CD4-positive, alpha-beta T cell treated with Interleukin-17A for 4 hours (primary cell): ENCODE measurements at regions not wholly inside any gene's neighbourhood (a gene's known extent, or its start where the extent isn't known, plus 50 kb on each side); places are given as distances from the start of the nearest gene placed in this dataset.
"Not testable (repeated sequence)": the region's sequence is repeated elsewhere in the genome, so short reads cannot be mapped to it uniquely, and the experiment has no call there.

Source experiments
- DNase-seq: peaks from one replicate; pipeline ENCODE4 v3.0.0-alpha.2; 2020; ENCODE audit warnings: mixed read lengths

- DNase-seq = peak; percentile 31
These were observed 238.7 kb upstream of the PRSS58 start for GRCh38 chr7:142496545-142496991.

- not testable (repeated sequence) for DNase-seq
These were observed 238.0 kb upstream of the PRSS58 start for GRCh38 chr7:142495879-142496278.

- not testable (repeated sequence) for DNase-seq
These were observed 237.4 kb upstream of the PRSS58 start for GRCh38 chr7:142495301-142495700.

- DNase-seq = no peak
These were observed 236.2 kb upstream of the PRSS58 start for GRCh38 chr7:142494021-142494420.

- DNase-seq = no peak
These were observed 231.0 kb upstream of the PRSS58 start for GRCh38 chr7:142488842-142489241.

- no peak for DNase-seq
These were observed 230.3 kb upstream of the PRSS58 start for GRCh38 chr7:142488036-142488633.

GRCh38 chr7:142487565-142487964 lies 229.7 kb upstream of the PRSS58 start:
- not testable (repeated sequence) for DNase-seq

- DNase-seq = no peak
These were observed 229.3 kb upstream of the PRSS58 start for GRCh38 chr7:142487124-142487523.

GRCh38 chr7:142485617-142486226 lies 227.9 kb upstream of the PRSS58 start:
- DNase-seq = peak; percentile 50

- DNase-seq = no peak
These were observed 225.9 kb upstream of the PRSS58 start for GRCh38 chr7:142483659-142484317.

- DNase-seq = peak; percentile 76
These were observed 225.2 kb upstream of the PRSS58 start for GRCh38 chr7:142482891-142483658.

GRCh38 chr7:142481548-142481947 lies 223.7 kb upstream of the PRSS58 start:
- DNase-seq = no peak

- DNase-seq = peak; percentile 44
These were observed 220.8 kb upstream of the PRSS58 start for GRCh38 chr7:142478479-142479220.

GRCh38 chr7:142477801-142478200 lies 219.9 kb upstream of the PRSS58 start:
- DNase-seq = not testable (repeated sequence)

- DNase-seq = no peak
These were observed 219.3 kb upstream of the PRSS58 start for GRCh38 chr7:142477079-142477651.

GRCh38 chr7:142476077-142476476 lies 218.2 kb upstream of the PRSS58 start:
- DNase-seq = no peak

- no peak for DNase-seq
These were observed 214.0 kb upstream of the PRSS58 start for GRCh38 chr7:142471820-142472219.

- no peak for DNase-seq
These were observed 212.6 kb upstream of the PRSS58 start for GRCh38 chr7:142470544-142470830.

GRCh38 chr7:142469696-142470543 lies 212.1 kb upstream of the PRSS58 start:
- no peak for DNase-seq

GRCh38 chr7:142468871-142469665 lies 211.2 kb upstream of the PRSS58 start:
- DNase-seq = no peak
